ENCODE measurements at regions not wholly inside any gene's neighbourhood (a gene's known extent, or its start where the extent isn't known, plus 50 kb on each side); places are given as distances from the start of the nearest gene placed in this dataset.

DNA sequence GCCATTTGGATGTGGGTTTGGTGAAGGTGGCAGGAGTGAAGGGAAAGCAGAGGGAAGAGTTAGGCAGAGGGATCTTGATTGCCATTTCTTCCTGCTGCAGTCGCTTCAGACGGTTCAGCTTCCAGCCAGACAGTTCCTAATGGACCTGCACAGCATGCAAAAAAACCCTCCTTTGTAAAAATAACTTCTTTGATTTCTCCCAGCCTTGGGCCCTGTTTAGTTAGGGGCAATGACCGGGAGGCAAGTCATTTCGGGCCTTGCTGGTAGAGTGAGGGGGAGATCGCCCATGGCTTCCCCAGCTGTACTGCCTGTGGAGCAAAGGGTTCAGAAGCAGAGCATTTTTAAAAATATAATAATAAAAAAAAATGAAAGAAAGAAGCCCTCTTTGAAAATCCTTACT lies 67.2 kb upstream of the TLE1 start:
- TF ChIP-seq, protein P1, sequence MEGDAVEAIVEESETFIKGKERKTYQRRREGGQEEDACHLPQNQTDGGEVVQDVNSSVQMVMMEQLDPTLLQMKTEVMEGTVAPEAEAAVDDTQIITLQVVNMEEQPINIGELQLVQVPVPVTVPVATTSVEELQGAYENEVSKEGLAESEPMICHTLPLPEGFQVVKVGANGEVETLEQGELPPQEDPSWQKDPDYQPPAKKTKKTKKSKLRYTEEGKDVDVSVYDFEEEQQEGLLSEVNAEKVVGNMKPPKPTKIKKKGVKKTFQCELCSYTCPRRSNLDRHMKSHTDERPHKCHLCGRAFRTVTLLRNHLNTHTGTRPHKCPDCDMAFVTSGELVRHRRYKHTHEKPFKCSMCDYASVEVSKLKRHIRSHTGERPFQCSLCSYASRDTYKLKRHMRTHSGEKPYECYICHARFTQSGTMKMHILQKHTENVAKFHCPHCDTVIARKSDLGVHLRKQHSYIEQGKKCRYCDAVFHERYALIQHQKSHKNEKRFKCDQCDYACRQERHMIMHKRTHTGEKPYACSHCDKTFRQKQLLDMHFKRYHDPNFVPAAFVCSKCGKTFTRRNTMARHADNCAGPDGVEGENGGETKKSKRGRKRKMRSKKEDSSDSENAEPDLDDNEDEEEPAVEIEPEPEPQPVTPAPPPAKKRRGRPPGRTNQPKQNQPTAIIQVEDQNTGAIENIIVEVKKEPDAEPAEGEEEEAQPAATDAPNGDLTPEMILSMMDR (optimal IDR thresholded peaks at IDR 0.05 in 1 of 3, IDR thresholded peaks at IDR 0.05 in 1 of 3, conservative IDR thresholded peaks at IDR 0.05 in 1 of 3; ENCODE audit: extremely low read depth in 1 of 3, insufficient read depth in 2 of 3, low read length in 3 of 3), result no peak
- no peak for TF ChIP-seq EZH2 (IDR thresholded peaks at IDR 0.05; ENCODE audit: low read length)
